ENCODE measurements at regions not wholly inside any gene's neighbourhood (a gene's known extent, or its start where the extent isn't known, plus 50 kb on each side); places are given as distances from the start of the nearest gene placed in this dataset.

DNA sequence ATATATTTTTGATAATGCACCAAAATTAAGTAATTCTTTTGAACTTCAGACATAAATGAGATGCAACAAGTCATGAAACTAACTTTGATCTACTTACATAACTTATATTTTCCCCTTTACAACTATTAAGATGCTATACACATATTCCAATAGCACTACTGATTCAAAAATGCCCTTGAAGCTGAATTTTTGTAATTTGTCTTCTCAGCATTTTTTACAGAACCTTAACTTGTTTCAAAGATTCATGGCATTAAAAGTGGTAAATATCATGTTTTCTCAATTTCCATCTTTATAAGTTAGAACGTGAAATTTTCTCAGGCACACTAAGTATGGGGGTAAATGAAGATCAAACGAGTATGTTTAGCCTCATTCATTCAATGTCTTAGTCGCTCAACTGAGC, 460.0 kb upstream of the FAM241A start:
- no peak for DNase-seq

DNA sequence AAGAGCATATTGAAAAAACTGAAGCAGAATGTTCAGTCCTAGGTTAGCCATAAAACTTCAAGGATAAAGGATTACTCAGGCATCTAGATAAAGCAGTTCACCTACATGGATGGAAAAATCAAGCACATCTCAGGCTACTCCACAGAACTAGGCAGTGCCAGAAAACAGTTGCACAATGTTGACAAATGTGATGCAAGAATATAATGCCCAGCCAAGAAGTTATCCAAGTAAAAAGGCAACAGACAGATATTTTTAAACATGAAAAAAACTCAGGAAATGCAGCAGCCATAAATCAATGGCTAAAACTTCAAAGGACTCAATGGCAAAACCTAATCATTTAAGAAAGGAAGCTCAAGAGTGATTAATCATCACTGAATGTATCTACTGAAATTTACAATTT, 456.0 kb upstream of the FAM241A start:
- no peak for DNase-seq

DNA sequence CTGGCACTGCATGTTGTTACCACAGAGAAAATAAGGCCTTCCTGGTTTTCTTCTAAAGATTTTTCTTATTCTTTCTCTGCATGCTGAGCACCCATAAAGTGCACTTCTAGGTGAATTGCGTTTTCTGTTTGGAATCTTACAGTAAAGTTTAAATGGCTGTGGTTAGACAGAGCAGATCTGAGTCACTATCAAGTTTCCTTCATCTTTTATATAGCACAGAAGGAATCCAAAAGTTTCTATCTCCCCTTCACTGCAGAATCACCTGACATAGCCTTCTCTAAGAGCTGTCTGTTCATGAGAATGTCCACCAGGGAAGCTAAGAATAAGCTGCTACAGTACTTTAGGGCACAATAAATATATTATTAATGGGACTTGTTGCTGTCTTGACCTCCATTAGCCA, 455.5 kb upstream of the FAM241A start:
- no peak for DNase-seq

DNA sequence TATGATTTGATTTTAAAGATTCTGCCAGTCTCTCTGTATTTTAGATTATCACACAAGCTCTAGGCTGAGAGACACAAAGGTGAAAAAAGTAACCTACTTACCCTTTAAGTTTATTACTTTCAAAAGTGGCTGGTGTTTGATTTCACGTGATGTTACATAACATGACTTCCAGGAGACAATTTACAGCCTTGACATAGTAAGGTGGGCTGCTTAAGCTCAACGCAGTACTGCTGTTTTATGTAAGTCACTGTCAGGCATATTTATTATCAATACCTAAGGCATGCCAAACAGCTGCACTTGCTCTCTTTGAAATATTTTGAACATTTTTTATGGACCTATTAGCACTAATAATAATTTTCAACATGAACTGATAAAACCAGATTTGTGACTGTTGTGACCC, 451.5 kb upstream of the FAM241A start:
- no peak for DNase-seq

DNA sequence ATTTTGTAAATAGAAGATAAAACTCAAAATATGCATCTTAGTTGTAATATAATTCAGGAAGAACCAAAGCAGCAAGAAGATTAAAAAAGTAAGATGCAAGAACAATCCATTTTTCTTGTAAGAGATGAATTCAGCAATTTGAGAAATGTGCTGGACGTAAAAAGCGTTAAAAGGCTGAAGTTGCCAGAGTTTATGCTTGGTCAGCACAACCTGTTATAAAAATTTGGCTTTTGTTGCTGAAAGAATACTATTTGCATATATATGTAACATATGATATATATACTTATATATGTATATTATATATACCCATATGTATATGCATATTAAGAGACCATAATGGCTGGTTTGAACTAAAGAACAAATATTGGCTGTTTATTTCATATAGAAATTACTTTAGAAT, 449.6 kb upstream of the FAM241A start:
- no peak for DNase-seq

DNA sequence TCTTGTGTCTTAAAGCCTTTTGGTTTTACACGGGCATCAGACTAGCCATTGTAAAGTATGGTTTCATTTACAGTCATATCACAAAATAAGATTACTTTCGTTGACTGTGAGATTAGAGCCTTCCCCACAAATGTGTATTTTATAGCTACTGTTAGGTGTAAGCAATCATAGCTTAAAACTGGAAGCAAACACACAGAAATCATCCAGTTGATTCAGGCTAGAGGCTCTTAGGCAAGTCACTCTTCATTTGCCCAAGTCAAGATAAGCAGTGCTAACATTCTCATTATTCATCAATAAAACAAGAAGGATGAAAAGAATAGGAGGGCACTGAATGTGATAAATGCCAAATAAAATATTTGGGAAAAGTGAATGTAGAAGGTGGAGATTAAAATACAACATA, 448.7 kb upstream of the FAM241A start:
- no peak for DNase-seq

DNA sequence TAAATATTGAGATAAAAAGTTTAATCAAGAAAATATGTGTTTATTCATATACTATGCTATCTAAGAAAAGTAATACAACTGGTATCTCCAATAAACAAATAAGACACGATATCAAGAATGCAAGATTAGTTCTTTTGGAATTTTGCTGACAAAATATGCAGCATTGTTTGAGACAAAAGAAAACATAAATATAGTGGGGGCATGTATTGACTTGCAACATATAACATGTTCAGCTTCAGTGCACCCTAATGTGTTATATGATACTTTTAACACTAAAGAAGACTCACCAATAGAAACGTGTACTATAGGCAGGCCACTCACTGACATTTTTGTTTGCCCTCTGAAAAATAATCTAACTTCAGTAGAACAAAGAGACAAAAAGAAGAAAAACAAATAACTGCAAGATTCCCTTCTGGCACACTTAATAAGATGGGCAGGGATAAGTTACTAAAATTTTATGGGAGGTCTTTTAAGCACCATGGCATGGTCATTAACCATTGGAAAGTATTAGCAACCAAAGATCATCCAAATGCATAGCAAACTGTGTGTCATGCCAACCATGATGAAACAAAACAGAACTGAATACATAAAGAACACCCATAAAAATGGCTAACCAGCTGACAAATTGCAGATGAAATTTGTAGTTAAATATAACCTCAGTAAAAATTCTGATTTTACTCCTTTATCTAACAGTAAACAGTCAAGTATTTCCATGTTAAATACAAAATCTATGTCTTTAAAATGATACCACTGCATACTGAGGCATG, 447.9 kb upstream of the FAM241A start:
- no peak for DNase-seq

DNA sequence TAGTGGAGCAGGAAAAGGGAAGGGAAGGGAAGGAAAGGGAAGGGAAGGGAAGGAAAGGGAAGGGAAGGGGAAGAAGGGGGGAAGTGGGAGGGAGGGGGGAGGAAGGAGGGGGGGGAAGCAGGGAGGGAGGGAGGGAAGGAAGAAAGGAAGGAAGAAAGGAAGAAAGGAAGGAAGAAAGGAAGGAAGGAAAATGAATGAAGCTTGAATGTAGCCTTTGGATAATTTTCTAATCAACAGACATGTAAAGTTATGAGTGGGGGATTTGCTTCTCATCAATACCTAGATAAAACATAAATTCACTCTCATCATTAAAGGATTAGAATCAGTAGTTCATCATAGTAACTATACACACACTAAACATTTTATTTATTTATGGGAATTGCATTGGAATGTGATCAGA, 446.9 kb upstream of the FAM241A start:
- no peak for DNase-seq

DNA sequence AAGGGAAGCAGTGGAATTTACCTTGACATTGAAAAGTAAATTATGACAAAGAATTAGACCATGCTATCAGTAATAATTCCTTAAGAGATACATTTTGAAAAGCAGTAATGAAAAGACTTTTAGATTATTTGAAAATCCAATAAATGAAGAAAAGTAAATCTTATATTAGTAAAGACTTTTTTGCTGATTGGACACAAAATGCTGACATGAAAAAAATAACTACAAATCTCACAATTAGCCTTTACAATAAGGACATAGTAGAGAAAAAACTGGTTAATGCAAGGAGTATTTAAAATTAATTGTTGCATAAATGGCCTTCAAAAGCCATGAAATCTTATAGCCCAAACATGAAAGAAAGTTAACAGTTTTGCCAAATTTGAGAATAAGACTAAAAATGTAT, 446.1 kb upstream of the FAM241A start:
- DNase-seq = no peak

DNA sequence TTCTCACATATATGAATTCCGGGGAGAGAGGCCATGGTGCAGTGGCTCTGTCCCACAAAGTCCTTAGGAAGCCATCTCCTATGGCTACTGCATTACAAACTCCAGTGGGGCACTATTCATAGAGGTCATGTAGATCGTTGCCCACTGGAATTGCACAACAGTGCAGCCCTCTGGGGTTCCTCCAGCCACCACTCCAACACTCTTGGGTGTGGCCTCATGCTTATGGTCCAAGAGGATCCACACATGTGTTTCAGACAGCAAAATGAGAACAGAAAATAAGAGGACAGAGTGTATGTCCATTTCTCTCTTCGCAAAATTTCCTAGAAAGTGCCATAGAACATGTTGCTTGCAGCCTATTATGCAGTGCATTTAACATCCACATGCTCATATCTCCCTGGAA, 444.2 kb upstream of the FAM241A start:
- DNase-seq = no peak

DNA sequence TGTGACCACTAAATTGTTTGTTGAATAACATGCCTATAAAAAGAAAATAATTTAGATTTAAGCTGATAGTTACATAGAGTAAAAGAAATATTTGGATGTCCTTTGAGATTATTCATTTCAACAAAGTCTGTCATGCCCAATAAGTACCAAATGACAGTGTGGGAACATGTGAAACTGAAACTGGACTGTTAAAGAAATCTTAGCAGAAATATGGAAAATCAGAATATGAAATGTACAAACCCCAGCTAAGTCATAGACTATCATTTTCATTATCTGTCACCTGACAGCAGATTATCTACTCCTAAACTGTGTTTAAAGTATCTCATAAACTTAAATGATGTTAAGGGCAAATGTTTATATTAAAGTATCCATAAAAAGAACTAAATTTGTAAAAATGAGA, 437.8 kb upstream of the FAM241A start:
- no peak for DNase-seq

DNA sequence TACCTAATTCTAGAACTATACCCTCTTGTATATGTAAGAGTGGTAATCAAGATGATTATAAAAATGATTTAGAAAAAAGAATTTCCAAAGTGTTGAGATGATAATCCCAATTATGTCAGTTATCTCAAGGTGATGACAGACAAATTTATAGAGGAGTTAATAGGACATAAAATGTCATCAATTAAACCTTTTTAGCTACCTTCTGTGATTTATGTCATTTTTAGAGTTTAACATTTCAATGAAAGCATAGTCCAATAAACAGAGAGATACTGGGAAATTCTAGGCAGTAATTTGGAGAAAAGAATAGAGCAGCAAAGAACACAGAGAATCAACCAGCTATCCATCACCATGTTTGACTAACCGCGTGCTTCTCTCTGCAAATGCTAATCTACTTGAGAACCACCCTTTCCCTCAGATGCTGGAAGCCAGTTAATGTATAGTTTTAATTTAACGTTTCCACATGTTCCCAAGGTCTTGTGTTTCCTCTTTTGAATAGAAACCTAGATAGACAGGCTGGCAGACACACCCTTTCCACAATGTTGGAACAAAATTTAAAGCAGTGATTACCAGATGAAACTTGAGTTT, 433.1 kb upstream of the FAM241A start:
- DNase-seq = no peak

DNA sequence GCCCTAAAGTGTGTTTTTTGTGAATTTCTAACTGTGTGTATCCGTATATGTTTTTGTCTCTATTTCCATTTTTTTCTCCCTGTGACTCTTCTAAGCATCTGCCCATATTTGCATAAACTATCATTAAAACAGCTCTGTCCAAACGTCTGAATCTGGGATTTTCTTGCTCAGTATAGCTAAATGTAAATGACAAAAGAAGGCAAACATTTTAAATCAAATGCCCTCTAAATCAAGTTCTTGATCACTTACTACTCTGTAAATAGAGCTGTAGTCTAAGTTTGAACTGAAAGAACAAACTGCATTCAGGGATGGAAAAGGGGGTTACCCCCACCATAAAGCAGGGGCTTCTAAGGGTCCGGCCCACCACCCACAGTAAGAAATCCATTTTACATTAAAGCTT, 432.0 kb upstream of the FAM241A start:
- DNase-seq = no peak

DNA sequence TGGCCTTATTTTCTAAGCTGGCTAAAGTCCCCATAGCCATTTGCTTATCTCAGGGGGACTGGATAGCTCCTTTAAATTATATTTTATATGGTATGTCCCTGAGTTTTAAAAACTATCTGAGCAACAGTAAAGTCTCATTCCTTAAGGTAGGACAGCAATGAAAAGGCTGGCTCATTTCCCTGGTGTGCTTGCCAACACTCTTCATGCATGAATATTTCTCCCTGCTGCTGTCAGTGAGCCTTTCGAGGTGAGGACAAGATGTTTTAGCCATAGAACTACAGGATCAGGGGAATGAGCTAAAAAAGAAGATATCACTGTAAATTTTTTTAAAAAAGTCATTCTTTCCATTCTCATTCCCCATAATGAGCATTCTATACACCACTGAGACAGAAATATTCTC, 427.3 kb upstream of the FAM241A start:
- no peak for DNase-seq

DNA sequence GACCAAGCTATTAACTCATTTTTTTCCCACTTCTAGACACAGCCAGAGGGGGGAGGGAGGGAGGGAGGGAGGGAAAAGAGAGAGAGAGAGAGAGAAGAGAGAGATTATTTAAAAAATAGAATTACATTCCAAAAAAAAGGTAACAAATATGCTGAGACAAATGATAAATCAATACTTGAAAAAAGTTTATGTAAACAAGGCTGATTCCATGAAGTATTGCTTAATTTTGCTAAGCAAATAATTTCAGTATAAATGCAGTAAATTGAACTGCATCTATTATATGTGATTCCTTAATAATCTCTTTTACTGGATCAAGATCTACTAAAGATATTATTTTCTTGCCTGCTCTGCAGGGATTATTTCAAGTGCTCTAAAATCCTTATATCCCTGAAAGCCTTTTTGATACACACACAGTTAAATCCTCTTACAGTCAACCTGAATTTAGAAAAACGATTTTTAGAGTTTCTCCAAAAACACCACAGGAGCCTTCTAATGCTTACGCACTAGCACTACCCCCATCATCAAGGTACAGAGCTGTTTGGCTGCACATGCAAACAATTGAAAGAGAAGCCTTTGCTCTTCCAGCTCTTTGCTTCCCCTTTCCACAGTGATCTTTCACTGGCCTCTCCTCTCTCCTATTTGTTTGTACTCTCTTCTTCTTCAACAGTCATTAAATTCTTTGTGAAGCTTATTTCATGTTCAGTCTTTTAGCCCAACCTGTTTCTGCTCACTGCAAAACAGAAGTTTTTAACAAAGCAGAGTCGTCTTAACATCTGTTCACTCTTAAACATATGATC, 426.3 kb upstream of the FAM241A start:
- no peak for DNase-seq

DNA sequence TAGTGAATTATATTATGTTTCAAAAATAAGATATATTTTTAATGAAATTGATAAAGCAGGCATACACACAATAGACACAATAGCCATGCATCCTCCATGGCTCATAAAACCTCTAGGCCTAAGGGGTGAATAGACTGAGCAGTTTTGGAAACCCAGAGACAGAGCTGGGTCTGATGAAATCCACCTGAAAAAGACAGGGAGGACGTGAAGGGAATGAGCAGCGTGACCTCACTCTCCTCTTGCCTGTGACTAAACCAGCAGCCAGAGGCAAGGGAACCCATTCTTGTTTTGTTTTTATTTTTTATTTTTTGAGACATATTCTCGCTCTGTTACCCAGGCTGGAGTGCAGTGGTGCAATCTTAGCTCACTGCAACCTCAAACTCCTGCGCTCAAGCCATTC, 424.4 kb upstream of the FAM241A start:
- no peak for DNase-seq

DNA sequence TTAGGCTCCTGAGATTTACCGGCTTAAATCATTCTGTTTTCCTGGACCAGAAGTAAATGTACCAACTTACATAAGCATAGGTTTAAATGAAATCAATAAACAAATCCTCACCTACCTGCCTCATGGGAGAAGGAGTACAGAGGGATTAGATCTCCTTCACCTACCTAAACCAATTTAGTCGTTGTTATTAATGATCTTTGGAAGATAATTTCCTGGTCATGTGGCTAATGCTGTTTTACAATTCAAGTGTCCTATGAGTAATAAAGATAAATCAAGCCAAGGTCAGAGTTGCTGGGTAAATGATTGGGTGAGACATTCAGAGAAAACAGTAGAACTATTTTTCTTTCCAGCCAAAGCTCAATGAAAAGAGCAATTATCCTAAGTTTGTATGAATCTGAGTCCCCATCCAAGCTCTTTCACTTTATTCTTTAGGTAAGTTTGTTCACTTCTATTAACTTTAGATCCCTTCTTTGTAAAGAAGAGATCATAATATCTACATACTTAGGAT, 423.0 kb upstream of the FAM241A start:
- no peak for DNase-seq

DNA sequence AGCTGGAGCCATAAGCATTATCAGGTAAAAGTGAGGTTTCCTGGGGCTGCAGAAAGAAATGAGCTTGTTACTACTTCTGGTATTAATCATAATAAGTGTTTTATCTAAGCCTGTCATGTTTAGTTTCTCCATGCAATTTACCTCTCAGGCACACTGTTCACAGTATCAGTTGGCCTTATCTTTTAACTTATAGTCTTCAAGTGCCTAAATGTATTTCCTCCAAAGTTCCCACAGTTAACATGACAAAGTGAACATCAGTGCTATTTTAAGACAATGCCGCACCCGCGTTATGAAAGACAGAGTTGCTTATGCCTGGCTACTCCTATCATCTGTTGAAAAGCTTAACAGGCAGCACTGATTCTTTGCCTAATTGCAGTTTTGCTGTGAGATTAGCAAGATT, 408.7 kb upstream of the FAM241A start:
- DNase-seq = no peak

DNA sequence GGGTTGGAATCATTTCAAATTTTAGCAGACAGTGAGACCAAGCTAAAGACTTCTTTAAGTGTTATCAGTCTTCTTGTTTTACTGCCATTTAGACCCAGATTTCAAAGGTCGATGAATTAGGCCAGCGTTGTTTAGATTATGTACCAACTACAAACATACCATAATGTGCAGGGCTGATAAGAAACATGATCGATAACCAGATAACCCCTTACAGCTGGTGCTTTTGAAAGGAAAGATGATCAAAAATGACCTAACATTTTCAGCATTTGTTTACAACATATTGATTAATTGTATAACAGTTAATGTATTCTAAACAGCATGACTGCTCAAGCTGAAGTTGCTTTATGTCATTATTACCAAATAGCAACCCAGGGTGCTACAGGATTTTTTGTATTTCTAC, 400.4 kb upstream of the FAM241A start:
- DNase-seq = no peak

DNA sequence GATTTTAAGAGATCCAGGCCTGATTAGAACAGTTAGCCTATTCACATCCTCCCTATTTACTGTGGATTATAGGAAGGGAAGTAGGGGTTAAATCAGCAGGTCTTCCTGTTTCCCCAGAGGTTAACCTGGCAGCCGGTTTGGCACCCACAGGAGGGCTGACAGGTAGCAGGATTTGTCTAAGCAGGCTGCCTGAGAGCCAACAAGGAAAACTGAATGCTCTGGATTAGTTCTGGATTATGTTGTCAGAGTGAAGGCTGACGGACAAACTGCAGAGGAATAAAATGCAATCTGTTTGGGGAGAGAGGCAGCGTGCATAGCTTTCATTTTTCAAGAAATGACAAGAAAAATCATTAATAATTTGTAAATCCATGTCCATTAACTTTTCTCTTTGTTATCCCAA, 397.1 kb upstream of the FAM241A start:
- no peak for DNase-seq

DNA sequence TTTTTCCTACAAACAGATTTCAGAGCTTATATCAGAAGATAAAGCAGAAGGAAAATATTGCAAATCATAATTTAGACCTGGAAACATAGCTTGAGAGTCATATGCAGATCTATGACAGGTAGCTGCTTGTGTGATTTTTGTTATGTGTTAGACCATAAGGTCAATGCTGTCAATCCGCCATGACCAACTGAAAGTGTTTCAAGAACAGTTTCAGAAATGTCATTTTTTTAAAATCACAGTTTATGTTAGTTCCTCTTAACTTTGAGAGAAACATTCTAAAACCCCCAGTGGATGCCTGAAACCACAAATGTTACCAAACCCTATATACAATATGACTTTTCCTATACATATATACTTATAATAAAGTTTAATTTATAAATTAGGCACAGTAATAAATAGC, 391.3 kb upstream of the FAM241A start:
- DNase-seq = no peak

DNA sequence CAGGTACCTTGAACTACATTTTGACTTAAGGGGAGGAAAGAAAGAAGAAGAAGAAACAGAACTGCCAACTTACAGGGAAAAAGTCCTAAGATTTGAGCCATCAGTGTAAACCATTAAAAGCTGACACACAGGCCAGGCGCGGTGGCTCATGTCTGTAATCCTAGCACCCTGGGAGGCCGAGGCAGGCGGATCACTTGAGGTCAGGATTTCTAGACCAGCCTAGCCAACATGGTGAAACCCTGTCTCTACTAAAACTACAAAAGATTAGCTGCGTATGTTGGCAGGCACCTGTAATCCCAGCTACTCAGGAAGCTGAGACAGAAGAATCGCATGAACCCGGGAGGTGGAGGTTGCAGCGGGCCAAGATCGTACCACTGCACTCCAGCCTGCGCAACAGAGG, 389.7 kb upstream of the FAM241A start:
- no peak for DNase-seq

DNA sequence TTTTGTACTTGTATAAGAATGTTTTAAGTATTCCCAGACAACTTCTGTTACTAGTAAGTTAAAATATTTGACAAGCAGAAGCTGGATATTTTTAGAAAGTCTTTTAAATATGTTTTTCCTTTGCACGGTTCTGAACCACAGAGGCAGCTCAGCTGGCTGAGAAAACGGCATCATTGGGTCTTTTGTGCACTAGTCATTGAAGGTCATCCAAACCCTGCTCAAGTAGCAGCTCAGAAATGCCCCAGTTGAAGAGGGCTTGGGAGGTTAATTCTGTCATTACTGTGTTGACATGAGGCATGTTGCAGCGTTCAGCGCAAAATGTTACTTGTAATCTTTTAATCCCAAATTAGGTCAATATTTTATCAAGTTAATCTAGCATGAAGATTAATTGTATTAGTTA, 383.7 kb upstream of the FAM241A start:
- DNase-seq = no peak

DNA sequence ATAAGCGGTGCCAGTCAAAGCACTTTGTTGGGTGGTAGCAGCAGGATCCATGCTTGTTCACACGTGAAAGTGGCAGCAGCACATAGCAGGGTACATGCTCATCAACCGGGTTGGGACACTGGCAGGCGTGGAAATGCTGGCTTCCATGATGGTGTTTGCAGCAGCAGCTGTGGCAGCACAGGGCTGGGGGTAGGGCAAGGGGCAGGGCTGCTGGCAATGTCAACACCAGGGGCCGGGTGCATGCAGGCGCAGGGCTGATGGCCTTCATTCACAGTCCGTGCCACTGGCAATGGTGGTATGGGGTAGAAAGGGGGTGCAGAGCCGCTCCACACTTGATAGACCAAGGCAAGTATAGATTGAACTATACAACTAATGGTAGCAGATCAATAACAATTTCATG, 374.7 kb upstream of the FAM241A start:
- no peak for DNase-seq
